ENCODE measurements at regions not wholly inside any gene's neighbourhood (a gene's known extent, or its start where the extent isn't known, plus 50 kb on each side); places are given as distances from the start of the nearest gene placed in this dataset.

GRCh38 chr12:63294327-63294632, 143.3 kb upstream of the AVPR1A start (continued):
- TF ChIP-seq IRF9 (CRISPR knock-in tag; IDR thresholded peaks at IDR 0.05; ENCODE audit: borderline replicate concordance) (no peak), ZNF670 (CRISPR knock-in tag; IDR thresholded peaks at IDR 0.05; ENCODE audit: borderline replicate concordance) (no peak), BCL6 (CRISPR knock-in tag; IDR thresholded peaks at IDR 0.05) (peak; percentile 95), ZSCAN12 (CRISPR knock-in tag; IDR thresholded peaks at IDR 0.05) (no peak), HNF1A (IDR thresholded peaks at IDR 0.05; ENCODE audit: low read depth) (peak; percentile 67), HNF1A (CRISPR knock-in tag; IDR thresholded peaks at IDR 0.05; ENCODE audit: borderline replicate concordance) (peak; percentile 36; the same call in 1 of the 2 replicates), ARNTL (CRISPR knock-in tag; IDR thresholded peaks at IDR 0.05) (no peak), ZNF225 (CRISPR knock-in tag; IDR thresholded peaks at IDR 0.05) (no peak), ZNF563 (CRISPR knock-in tag; IDR thresholded peaks at IDR 0.05) (no peak), SATB2 (CRISPR knock-in tag; IDR thresholded peaks at IDR 0.05) (no peak), FOXA3 (CRISPR knock-in tag; IDR thresholded peaks at IDR 0.05) (peak; percentile 78), ETV5 (CRISPR knock-in tag; IDR thresholded peaks at IDR 0.05; ENCODE audit: borderline replicate concordance) (peak; percentile 62; the same call in 1 of the 2 replicates), ZNF691 (CRISPR knock-in tag; IDR thresholded peaks at IDR 0.05; ENCODE audit: borderline replicate concordance, low read depth) (no peak), DZIP1 (CRISPR knock-in tag; IDR thresholded peaks at IDR 0.05) (no peak), XRCC5 (optimal IDR thresholded peaks at IDR 0.05; ENCODE audit: low read length) (no peak), IRF2 (CRISPR knock-in tag; IDR thresholded peaks at IDR 0.05) (0 out of 2 replicates have a peak, but pooled peaks have one; percentile 17), MNT (IDR thresholded peaks at IDR 0.05) (no peak), ZNF546 (CRISPR knock-in tag; conservative IDR thresholded peaks at IDR 0.05) (no peak), ZNF414 (CRISPR knock-in tag; IDR thresholded peaks at IDR 0.05) (no peak), FOXO1 (CRISPR knock-in tag; IDR thresholded peaks at IDR 0.05) (peak; percentile 40; the same call in 1 of the 2 replicates), TEAD3 (CRISPR knock-in tag; optimal IDR thresholded peaks at IDR 0.05; ENCODE audit: borderline replicate concordance) (peak; percentile 58)

Data from HepG2 (cell line).